Smooth muscle cell (in vitro differentiated cells): ENCODE measurements at regions not wholly inside any gene's neighbourhood (a gene's known extent, or its start where the extent isn't known, plus 50 kb on each side); places are given as distances from the start of the nearest gene placed in this dataset.

Experiments used
- DNase-seq: peaks from one replicate; lab custom pipeline; 2025; ENCODE audit not compliant: unreplicated experiment; lab: John Stamatoyannopoulos, UW
- H2AFZ ChIP-seq: fragments of 200-600 bp; sonication (generic); 2 replicates; pipeline ENCODE4 v1.6.0; 2016; ENCODE audit warnings: antibody characterized with exemption, low read depth, mild to moderate bottlenecking
- H3F3A ChIP-seq: fragments of 200-600 bp; sonication (generic); 2 replicates; pipeline ENCODE4 v1.6.0; 2017; ENCODE audit warnings: antibody characterized with exemption, low read depth
- H3K27ac ChIP-seq: fragments of 200-600 bp; sonication (generic); 2 replicates; pipeline ENCODE4 v1.5.1; 2016; ENCODE audit warnings: low read depth, mild to moderate bottlenecking
- H3K27me3 ChIP-seq: fragments of 200-600 bp; sonication (generic); 2 replicates; pipeline ENCODE4 v1.6.1; 2016; ENCODE audit warnings: low read depth, mild to moderate bottlenecking
- H3K36me3 ChIP-seq: fragments of 200-600 bp; sonication (generic); 2 replicates; pipeline ENCODE4 v1.5.1; 2016; ENCODE audit warnings: low read depth
- H3K4me1 ChIP-seq: fragments of 200-600 bp; sonication (generic); 2 replicates; pipeline ENCODE4 v1.5.1; 2016; ENCODE audit warnings: low read depth
- H3K4me2 ChIP-seq: fragments of 200-600 bp; sonication (generic); 2 replicates; pipeline ENCODE4 v1.6.0; 2016; ENCODE audit warnings: mild to moderate bottlenecking
- H3K4me3 ChIP-seq: fragments of 200-600 bp; sonication (generic); 2 replicates; pipeline ENCODE4 v1.5.1; 2016; ENCODE audit warnings: mild to moderate bottlenecking
- H3K79me2 ChIP-seq: fragments of 200-600 bp; sonication (generic); 2 replicates; pipeline ENCODE4 v1.6.0; 2016; ENCODE audit warnings: low read depth, mild to moderate bottlenecking
- H3K9ac ChIP-seq: fragments of 200-600 bp; sonication (generic); 2 replicates; pipeline ENCODE4 v1.6.0; 2016; ENCODE audit warnings: low read depth
- H3K9me3 ChIP-seq: fragments of 200-600 bp; sonication (generic); replicated peaks from 2 replicates; pipeline ENCODE4 v1.5.1; 2016; ENCODE audit warnings: low read depth
- H4K20me1 ChIP-seq: fragments of 200-600 bp; sonication (generic); 2 replicates; pipeline ENCODE4 v1.6.0; 2016; ENCODE audit warnings: low read depth
- CTCF ChIP-seq: fragments of 200-600 bp; sonication (generic); IDR thresholded peaks from 2 replicates; pipeline ENCODE4 v1.5.1; 2017; ENCODE audit warnings: borderline replicate concordance, mild to moderate bottlenecking, antibody characterized with exemption; ENCODE audit not compliant: insufficient read depth, poor library complexity, severe bottlenecking
- WGBS: methylation state at CpG from one replicate; pipeline ENCODE4 v1.1.7; 2016; ENCODE audit warnings: low lambda C conversion rate; 5-methylcytosine and 5-hydroxymethylcytosine counted together

- 50% methylated on average over 1 of the region's 1 CpG for WGBS
- H3K4me2 ChIP-seq: peak overlapping the region; percentile 75
- peak overlapping the region; percentile 5 for H3K9ac ChIP-seq
Measured at GRCh38 chr14:53880761-53881160, 75.9 kb downstream of the BMP4 start.

GRCh38 chr14:53879747-53880146, 76.9 kb downstream of the BMP4 start:
- Histone ChIP-seq H4K20me1 (no peaks in the 10 kb centered on the region), H3K4me3 (no peak overlapping the region), H3F3A (peaks cover 15% of the 10 kb centered on the region), H2AFZ (no peak overlapping the region), H3K27me3 (no peaks in the 10 kb centered on the region), H3K4me1 (peaks cover 21% of the 10 kb centered on the region), H3K79me2 (no peaks in the 10 kb centered on the region), H3K9me3 (no peaks in the 10 kb centered on the region), H3K27ac (peak overlapping the region; percentile 92), H3K4me2 (peak overlapping the region; percentile 75), H3K9ac (peak overlapping the region; percentile 5), H3K36me3 (no peaks in the 10 kb centered on the region)
- TF ChIP-seq CTCF: no peak
- 90% methylated on average over 6 of the region's 6 CpGs for WGBS
- DNase-seq: no peak

More at GRCh38 chr14:53880761-53881160, 75.9 kb downstream of the BMP4 start:
- H3K27ac ChIP-seq: peak overlapping the region; percentile 92
- H4K20me1 ChIP-seq: no peaks in the 10 kb centered on the region
- H2AFZ ChIP-seq: no peak overlapping the region
- no peaks in the 10 kb centered on the region for H3K9me3 ChIP-seq
- H3K4me3 ChIP-seq: no peak overlapping the region
- H3K36me3 ChIP-seq: no peaks in the 10 kb centered on the region
- DNase-seq: no peak
- no peak for TF ChIP-seq CTCF
- peaks cover 21% of the 10 kb centered on the region for H3K4me1 ChIP-seq
- H3K79me2 ChIP-seq: no peaks in the 10 kb centered on the region
- peaks cover 15% of the 10 kb centered on the region for H3F3A ChIP-seq
- no peaks in the 10 kb centered on the region for H3K27me3 ChIP-seq

DNA sequence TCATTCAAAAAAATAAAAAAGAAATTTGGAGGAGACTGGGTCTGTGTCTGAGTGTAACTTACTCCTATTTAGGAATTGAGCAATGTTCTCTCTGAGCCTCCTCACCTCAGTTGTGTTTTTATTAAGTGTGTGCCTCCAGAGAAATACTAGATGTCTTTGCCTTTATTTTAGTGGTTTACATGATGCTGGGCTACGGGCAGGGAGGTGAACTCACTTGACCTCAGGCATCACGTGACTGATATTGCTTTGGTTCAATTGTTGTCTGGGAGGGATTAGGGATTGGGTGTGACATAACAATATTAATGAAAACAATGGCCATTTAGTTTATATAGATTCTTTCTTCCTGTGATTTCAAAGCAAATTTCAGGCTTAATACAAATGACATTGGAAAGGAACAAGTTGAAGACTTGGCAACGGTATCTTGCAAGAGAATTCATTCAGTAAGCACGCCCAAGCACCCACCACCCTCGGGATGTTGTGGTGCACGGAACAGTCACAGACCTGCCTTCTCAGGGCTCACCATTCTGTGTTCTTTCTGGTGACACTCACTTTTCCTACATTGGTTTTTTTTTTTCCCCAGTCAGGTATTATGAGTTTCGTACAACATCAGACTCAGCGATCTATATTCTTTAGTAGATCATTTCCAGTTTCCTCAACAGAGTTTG, 77.5 kb downstream of the BMP4 start:
- Histone ChIP-seq H4K20me1 (no peaks in the 10 kb centered on the region), H2AFZ (no peak overlapping the region), H3K4me2 (no peak overlapping the region), H3K4me3 (no peak overlapping the region), H3K27ac (no peak overlapping the region), H3K4me1 (peaks cover 21% of the 10 kb centered on the region), H3K79me2 (no peaks in the 10 kb centered on the region), H3K36me3 (no peaks in the 10 kb centered on the region), H3K27me3 (no peaks in the 10 kb centered on the region), H3F3A (peaks cover 15% of the 10 kb centered on the region), H3K9me3 (no peaks in the 10 kb centered on the region), H3K9ac (no peak overlapping the region)
- no peak for TF ChIP-seq CTCF
- 86% methylated on average over 8 of the region's 8 CpGs for WGBS
- no peak for DNase-seq

DNA sequence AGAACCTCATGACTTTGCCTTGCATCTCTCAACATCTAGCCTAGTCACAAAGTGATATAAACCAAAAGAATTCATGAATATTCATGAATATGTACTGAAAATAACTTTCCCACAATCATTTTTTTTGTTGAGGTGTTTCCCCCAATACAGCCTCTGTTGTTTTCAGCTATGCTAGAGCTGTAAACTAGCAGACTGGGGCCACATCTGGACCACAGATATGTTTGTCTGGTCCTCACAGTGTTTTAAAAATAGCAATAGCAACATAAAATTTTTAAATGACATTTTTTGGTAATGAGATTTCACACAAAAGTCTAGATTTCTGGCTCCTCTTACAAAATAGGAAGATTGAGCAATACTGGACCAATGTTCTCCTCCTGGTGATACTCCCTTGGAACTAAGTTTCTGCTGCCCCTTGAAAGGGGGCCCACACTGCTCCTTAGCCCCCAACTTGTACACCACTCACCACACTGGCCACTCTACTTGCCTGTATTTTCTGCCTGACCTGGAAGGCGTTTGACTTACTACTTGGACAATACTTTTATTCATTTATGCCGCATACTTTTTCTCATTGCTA, 81.2 kb downstream of the BMP4 start:
- DNase-seq: no peak
- peaks cover 2% of the 10 kb centered on the region for H3F3A ChIP-seq
- H3K27ac ChIP-seq: no peak overlapping the region
- no peaks in the 10 kb centered on the region for H3K9me3 ChIP-seq
- H4K20me1 ChIP-seq: no peaks in the 10 kb centered on the region
- H3K36me3 ChIP-seq: no peaks in the 10 kb centered on the region
- no peak overlapping the region for H3K4me2 ChIP-seq
- no peak overlapping the region for H2AFZ ChIP-seq
- no peak for TF ChIP-seq CTCF
- H3K4me3 ChIP-seq: no peak overlapping the region
- H3K27me3 ChIP-seq: no peaks in the 10 kb centered on the region
- 96% methylated on average over 2 of the region's 2 CpGs for WGBS
- H3K79me2 ChIP-seq: no peaks in the 10 kb centered on the region
- H3K9ac ChIP-seq: no peak overlapping the region
- H3K4me1 ChIP-seq: peaks cover 14% of the 10 kb centered on the region
